ENCODE measurements at regions not wholly inside any gene's neighbourhood (a gene's known extent, or its start where the extent isn't known, plus 50 kb on each side); places are given as distances from the start of the nearest gene placed in this dataset.

- H3K36me3 ChIP-seq = no peaks in the 10 kb centered on the region
- H3K4me1 ChIP-seq (ENCODE audit: control insufficient read depth in 1 of 2, low read depth in 2 of 2) = no peaks in the 10 kb centered on the region
- no peaks in the 10 kb centered on the region for H3K27me3 ChIP-seq (replicated peaks; ENCODE audit: insufficient read depth)
- H3K4me3 ChIP-seq = no peak overlapping the region
- TF ChIP-seq, protein P1, sequence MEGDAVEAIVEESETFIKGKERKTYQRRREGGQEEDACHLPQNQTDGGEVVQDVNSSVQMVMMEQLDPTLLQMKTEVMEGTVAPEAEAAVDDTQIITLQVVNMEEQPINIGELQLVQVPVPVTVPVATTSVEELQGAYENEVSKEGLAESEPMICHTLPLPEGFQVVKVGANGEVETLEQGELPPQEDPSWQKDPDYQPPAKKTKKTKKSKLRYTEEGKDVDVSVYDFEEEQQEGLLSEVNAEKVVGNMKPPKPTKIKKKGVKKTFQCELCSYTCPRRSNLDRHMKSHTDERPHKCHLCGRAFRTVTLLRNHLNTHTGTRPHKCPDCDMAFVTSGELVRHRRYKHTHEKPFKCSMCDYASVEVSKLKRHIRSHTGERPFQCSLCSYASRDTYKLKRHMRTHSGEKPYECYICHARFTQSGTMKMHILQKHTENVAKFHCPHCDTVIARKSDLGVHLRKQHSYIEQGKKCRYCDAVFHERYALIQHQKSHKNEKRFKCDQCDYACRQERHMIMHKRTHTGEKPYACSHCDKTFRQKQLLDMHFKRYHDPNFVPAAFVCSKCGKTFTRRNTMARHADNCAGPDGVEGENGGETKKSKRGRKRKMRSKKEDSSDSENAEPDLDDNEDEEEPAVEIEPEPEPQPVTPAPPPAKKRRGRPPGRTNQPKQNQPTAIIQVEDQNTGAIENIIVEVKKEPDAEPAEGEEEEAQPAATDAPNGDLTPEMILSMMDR (IDR thresholded peaks at IDR 0.05) = no peak
- H3K9me3 ChIP-seq = no peaks in the 10 kb centered on the region
- H3K27ac ChIP-seq = no peak overlapping the region
- no peak for DNase-seq (ENCODE audit: low spot score)
- no peak for ATAC-seq (ENCODE audit: insufficient number of reproducible peaks, low FRiP score, low read depth)
These were observed 623.0 kb downstream of the VRK1 start for GRCh38 chr14:97420211-97420610.

DNA sequence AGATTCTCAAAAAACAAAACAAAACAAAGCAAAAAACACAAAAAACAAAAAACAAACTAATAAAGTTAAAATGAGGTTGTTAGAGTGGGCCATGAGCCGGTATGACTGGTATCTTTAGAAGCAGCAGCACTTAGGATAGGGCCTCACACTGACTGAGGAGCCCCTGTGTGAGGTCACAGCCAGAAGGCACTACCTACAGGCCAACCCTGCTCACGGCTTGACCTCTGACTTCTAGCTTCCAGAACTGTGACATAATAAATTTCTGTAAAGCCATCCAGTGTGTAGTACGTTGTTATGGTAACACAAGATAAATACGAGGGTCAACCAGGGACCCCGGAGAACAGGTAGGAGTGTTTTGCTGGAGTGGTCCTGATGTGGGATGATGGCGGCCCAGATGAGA, 629.6 kb downstream of the VRK1 start:
- H3K4me1 ChIP-seq (ENCODE audit: control insufficient read depth in 1 of 2, low read depth in 2 of 2) = no peaks in the 10 kb centered on the region
- no peak for DNase-seq (ENCODE audit: low spot score)
- H3K27ac ChIP-seq = no peak overlapping the region
- TF ChIP-seq, protein P1 (IDR thresholded peaks at IDR 0.05) = no peak
- H3K4me3 ChIP-seq = no peak overlapping the region
- H3K36me3 ChIP-seq = no peaks in the 10 kb centered on the region
- H3K27me3 ChIP-seq (replicated peaks; ENCODE audit: insufficient read depth) = no peaks in the 10 kb centered on the region
- no peaks in the 10 kb centered on the region for H3K9me3 ChIP-seq
- ATAC-seq (ENCODE audit: insufficient number of reproducible peaks, low FRiP score, low read depth) = no peak

DNA sequence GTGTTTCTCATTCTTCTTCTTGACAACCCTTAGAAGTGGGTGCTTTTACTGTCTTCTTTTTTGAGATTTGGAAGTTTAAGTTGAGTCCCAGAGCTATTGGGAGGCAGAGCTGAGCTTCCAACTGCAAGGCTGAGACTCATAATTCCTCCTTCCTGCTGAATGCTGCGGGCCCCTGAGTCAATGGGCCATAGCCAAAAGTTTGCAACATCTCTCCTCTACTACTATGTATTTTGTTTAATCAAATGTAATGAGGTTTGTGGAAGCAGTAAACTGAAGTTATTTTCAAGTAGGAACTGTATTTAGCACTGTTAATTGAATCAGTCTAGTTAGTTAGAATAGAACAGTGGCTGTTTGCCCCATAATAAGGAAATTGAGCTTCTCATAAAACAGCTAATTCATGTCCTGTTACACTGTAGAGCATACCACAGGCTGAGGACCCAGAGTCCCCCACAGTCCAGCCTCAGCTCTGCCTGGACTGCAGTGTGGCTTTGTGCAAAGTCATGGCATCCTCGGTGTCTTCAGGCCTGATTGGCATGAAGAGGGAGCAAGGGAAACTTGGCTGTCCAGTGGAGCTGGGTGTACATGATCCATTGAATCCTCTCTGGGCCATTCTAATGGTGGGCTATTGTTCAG, 631.7 kb downstream of the VRK1 start:
- DNase-seq (ENCODE audit: low spot score) (no peak), ATAC-seq (ENCODE audit: insufficient number of reproducible peaks, low FRiP score, low read depth) (no peak)
- no peaks in the 10 kb centered on the region for H3K4me1 ChIP-seq (ENCODE audit: control insufficient read depth in 1 of 2, low read depth in 2 of 2)
- H3K4me3 ChIP-seq = no peak overlapping the region
- H3K36me3 ChIP-seq = no peaks in the 10 kb centered on the region
- H3K27me3 ChIP-seq (replicated peaks; ENCODE audit: insufficient read depth) = no peaks in the 10 kb centered on the region
- TF ChIP-seq, protein P1 (IDR thresholded peaks at IDR 0.05) = no peak
- no peak overlapping the region for H3K27ac ChIP-seq
- H3K9me3 ChIP-seq = no peaks in the 10 kb centered on the region

- no peaks in the 10 kb centered on the region for H3K4me1 ChIP-seq (ENCODE audit: control insufficient read depth in 1 of 2, low read depth in 2 of 2)
- H3K27ac ChIP-seq = no peak overlapping the region
- ATAC-seq (ENCODE audit: insufficient number of reproducible peaks, low FRiP score, low read depth) = no peak
- TF ChIP-seq, protein P1 (IDR thresholded peaks at IDR 0.05) = no peak
- H3K9me3 ChIP-seq = no peaks in the 10 kb centered on the region
- no peak for DNase-seq (ENCODE audit: low spot score)
- H3K36me3 ChIP-seq = no peaks in the 10 kb centered on the region
- no peak overlapping the region for H3K4me3 ChIP-seq
- H3K27me3 ChIP-seq (replicated peaks; ENCODE audit: insufficient read depth) = no peaks in the 10 kb centered on the region
These were observed 635.4 kb downstream of the VRK1 start for GRCh38 chr14:97432586-97432985.

DNA sequence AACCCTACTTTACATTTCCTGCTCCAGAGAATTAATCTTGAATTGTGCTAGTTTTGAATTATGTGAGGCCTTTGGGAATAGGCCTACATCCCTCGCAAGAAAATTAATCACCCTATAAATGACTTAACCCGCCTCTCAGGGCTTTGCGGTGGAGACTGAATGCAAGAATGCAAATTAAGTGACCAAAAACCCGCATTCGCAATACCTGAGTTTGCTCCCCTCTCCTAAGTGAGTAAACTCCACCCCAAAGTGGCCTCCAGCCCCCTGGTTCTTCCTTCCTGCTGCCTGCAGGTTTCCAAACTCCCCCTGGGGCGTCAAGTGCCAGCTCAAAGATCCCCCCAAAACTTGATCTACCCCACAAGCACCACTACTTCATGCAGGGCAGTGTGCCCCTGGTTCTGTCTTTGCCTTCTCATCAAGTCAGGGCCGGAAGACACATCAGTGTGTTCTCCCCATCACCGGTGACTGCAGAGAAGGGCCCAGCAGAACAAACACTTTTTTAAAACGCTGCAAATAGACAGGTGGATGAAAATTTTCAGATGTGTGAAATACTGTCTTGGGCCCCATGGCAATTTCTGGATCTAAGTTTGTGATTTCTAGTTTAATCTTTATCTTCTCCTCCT, 644.7 kb downstream of the VRK1 start:
- no peak overlapping the region for H3K27ac ChIP-seq
- H3K9me3 ChIP-seq = no peaks in the 10 kb centered on the region
- H3K27me3 ChIP-seq (replicated peaks; ENCODE audit: insufficient read depth) = no peaks in the 10 kb centered on the region
- no peak overlapping the region for H3K4me3 ChIP-seq
- DNase-seq (ENCODE audit: low spot score) (no peak), ATAC-seq (ENCODE audit: insufficient number of reproducible peaks, low FRiP score, low read depth) (no peak)
- TF ChIP-seq, protein P1 (IDR thresholded peaks at IDR 0.05) = no peak
- H3K36me3 ChIP-seq = no peaks in the 10 kb centered on the region
- H3K4me1 ChIP-seq (ENCODE audit: control insufficient read depth in 1 of 2, low read depth in 2 of 2) = no peaks in the 10 kb centered on the region
